ENCODE measurements at regions not wholly inside any gene's neighbourhood (a gene's known extent, or its start where the extent isn't known, plus 50 kb on each side); places are given as distances from the start of the nearest gene placed in this dataset.
A peak's percentile ranks its signal among the peaks of the same experiment; 100 is the strongest.
"Not testable (repeated sequence)": the region's sequence is repeated elsewhere in the genome, so short reads cannot be mapped to it uniquely, and the experiment has no call there.

GRCh38 chr5:19140276-19140675 is 847.7 kb downstream of the CDH18 start:
- no peak overlapping the region for H3K18ac ChIP-seq (ENCODE audit: low read length)
- no peak overlapping the region for H2BK5ac ChIP-seq (ENCODE audit: low read length)
- H3K23ac ChIP-seq (ENCODE audit: low read length) = no peak overlapping the region
- no peak overlapping the region for H4K8ac ChIP-seq (ENCODE audit: low read depth, low read length)
- no peak overlapping the region for H3K4me2 ChIP-seq (ENCODE audit: low read length)
- no peak overlapping the region for H2AK5ac ChIP-seq (ENCODE audit: low read length)
- DNase-seq = peak; percentile 48
- WGBS (ENCODE audit: extremely low coverage, insufficient coverage, low lambda C conversion rate) = no CpG with 5 or more reads among the region's 2 CpGs
- no peaks in the 10 kb centered on the region for H3K79me1 ChIP-seq (ENCODE audit: low read length)
- H3K27ac ChIP-seq (ENCODE audit: low read depth, low read length) = no peak overlapping the region
- H3K4me1 ChIP-seq (ENCODE audit: control insufficient read depth, low read depth, low read length) = no peaks in the 10 kb centered on the region
- H3K4me3 ChIP-seq (ENCODE audit: low read length) = no peak overlapping the region
- H3K27me3 ChIP-seq (ENCODE audit: insufficient read depth, low read length, poor library complexity) = no peaks in the 10 kb centered on the region
- no peak overlapping the region for H2BK15ac ChIP-seq (replicated peaks; ENCODE audit: low read depth)
- H3K4ac ChIP-seq (ENCODE audit: low read depth, low read length) = no peak overlapping the region
- H3K56ac ChIP-seq (ENCODE audit: low read length) = no peak overlapping the region
- no peaks in the 10 kb centered on the region for H3K79me2 ChIP-seq (ENCODE audit: control insufficient read depth, insufficient read depth, low read length)
- no peaks in the 10 kb centered on the region for H3K36me3 ChIP-seq (ENCODE audit: control insufficient read depth, insufficient read depth, low read length)
- no peak overlapping the region for H3K9ac ChIP-seq (ENCODE audit: low read length)
- no peak overlapping the region for H2BK120ac ChIP-seq (ENCODE audit: low read depth, low read length)
- no peak overlapping the region for H4K5ac ChIP-seq (ENCODE audit: low read length)

GRCh38 chr5:19141937-19142524 is 846.0 kb downstream of the CDH18 start:
- H3K27me3 ChIP-seq (ENCODE audit: insufficient read depth, low read length, poor library complexity); H3K79me2 ChIP-seq (ENCODE audit: control insufficient read depth, insufficient read depth, low read length): not testable (repeated sequence)
- no CpG with 5 or more reads among the region's 20 CpGs for WGBS (ENCODE audit: extremely low coverage, insufficient coverage, low lambda C conversion rate)

DNA sequence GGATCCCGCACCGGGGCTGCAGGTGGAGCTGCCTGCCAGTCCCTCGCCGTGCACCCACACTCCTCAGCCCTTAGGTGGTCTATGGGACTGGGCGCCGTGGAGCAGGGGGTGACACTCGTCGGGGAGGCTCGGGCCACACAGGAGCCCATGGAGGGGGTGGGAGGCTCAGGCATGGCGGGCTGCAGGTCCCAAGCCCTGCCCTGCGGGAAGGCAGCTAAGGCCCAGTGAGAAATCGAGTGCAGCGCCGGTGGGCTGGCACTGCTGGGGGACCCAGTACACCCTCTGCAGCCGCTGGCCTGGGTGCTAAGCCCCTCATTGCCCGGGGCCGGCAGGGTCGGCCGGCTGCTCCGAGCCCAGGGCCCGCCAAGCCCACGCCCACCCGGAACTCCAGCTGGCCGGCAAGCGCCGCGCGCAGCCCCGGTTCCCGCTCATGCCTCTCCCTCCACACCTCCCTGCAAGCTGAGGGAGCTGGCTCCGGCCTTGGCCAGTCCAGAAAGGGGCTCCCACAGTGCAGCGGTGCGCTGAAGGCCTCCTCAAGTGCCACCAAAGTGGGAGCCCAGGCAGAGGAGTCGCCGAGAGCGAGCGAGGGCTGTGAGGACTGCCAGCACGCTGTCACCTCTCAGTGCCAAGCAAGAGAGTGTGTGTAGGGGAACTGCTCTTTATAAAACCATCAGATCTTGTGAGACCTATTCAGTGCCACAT is 845.1 kb downstream of the CDH18 start:
- WGBS (ENCODE audit: extremely low coverage, insufficient coverage, low lambda C conversion rate) = no CpG with 5 or more reads among the region's 38 CpGs
- DNase-seq; H2BK5ac ChIP-seq (ENCODE audit: low read length); H3K23ac ChIP-seq (ENCODE audit: low read length); H3K18ac ChIP-seq (ENCODE audit: low read length); H4K8ac ChIP-seq (ENCODE audit: low read depth, low read length); H3K27me3 ChIP-seq (ENCODE audit: insufficient read depth, low read length, poor library complexity); H3K4me2 ChIP-seq (ENCODE audit: low read length); H3K4me3 ChIP-seq (ENCODE audit: low read length); H4K5ac ChIP-seq (ENCODE audit: low read length); H3K9ac ChIP-seq (ENCODE audit: low read length); H3K4me1 ChIP-seq (ENCODE audit: control insufficient read depth, low read depth, low read length); H3K27ac ChIP-seq (ENCODE audit: low read depth, low read length); H3K56ac ChIP-seq (ENCODE audit: low read length); H2AK5ac ChIP-seq (ENCODE audit: low read length); H3K4ac ChIP-seq (ENCODE audit: low read depth, low read length); H2BK15ac ChIP-seq (replicated peaks; ENCODE audit: low read depth); H3K36me3 ChIP-seq (ENCODE audit: control insufficient read depth, insufficient read depth, low read length); H3K79me1 ChIP-seq (ENCODE audit: low read length); H3K79me2 ChIP-seq (ENCODE audit: control insufficient read depth, insufficient read depth, low read length): not testable (repeated sequence)
- peak overlapping the region; percentile 73 for H2BK120ac ChIP-seq (ENCODE audit: low read depth, low read length)

More at GRCh38 chr5:19141937-19142524, 846.0 kb downstream of the CDH18 start:
- not testable (repeated sequence) for H4K5ac ChIP-seq (ENCODE audit: low read length); H3K79me1 ChIP-seq (ENCODE audit: low read length); H2BK120ac ChIP-seq (ENCODE audit: low read depth, low read length); H2BK15ac ChIP-seq (replicated peaks; ENCODE audit: low read depth); H3K9ac ChIP-seq (ENCODE audit: low read length); H2BK5ac ChIP-seq (ENCODE audit: low read length); H3K23ac ChIP-seq (ENCODE audit: low read length); H3K18ac ChIP-seq (ENCODE audit: low read length); H3K56ac ChIP-seq (ENCODE audit: low read length); H3K4me1 ChIP-seq (ENCODE audit: control insufficient read depth, low read depth, low read length); H3K4me2 ChIP-seq (ENCODE audit: low read length); H3K36me3 ChIP-seq (ENCODE audit: control insufficient read depth, insufficient read depth, low read length); H3K4ac ChIP-seq (ENCODE audit: low read depth, low read length); H3K4me3 ChIP-seq (ENCODE audit: low read length); DNase-seq; H2AK5ac ChIP-seq (ENCODE audit: low read length); H4K8ac ChIP-seq (ENCODE audit: low read depth, low read length); H3K27ac ChIP-seq (ENCODE audit: low read depth, low read length)

GRCh38 chr5:19143935-19144334 is 844.1 kb downstream of the CDH18 start:
- no peak overlapping the region for H3K9ac ChIP-seq (ENCODE audit: low read length)
- no CpG with 5 or more reads among the region's 4 CpGs for WGBS (ENCODE audit: extremely low coverage, insufficient coverage, low lambda C conversion rate)
- H2AK5ac ChIP-seq (ENCODE audit: low read length) = no peak overlapping the region
- H3K23ac ChIP-seq (ENCODE audit: low read length) = no peak overlapping the region
- no peaks in the 10 kb centered on the region for H3K79me1 ChIP-seq (ENCODE audit: low read length)
- no peaks in the 10 kb centered on the region for H3K36me3 ChIP-seq (ENCODE audit: control insufficient read depth, insufficient read depth, low read length)
- H3K27me3 ChIP-seq (ENCODE audit: insufficient read depth, low read length, poor library complexity) = no peaks in the 10 kb centered on the region
- no peak overlapping the region for H4K5ac ChIP-seq (ENCODE audit: low read length)
- H2BK15ac ChIP-seq (replicated peaks; ENCODE audit: low read depth) = no peak overlapping the region
- no peak overlapping the region for H3K18ac ChIP-seq (ENCODE audit: low read length)
- H3K79me2 ChIP-seq (ENCODE audit: control insufficient read depth, insufficient read depth, low read length) = no peaks in the 10 kb centered on the region
- H2BK5ac ChIP-seq (ENCODE audit: low read length) = no peak overlapping the region
- no peak overlapping the region for H3K4me3 ChIP-seq (ENCODE audit: low read length)
- DNase-seq = no peak
- no peak overlapping the region for H3K4ac ChIP-seq (ENCODE audit: low read depth, low read length)
- no peak overlapping the region for H4K8ac ChIP-seq (ENCODE audit: low read depth, low read length)
- no peak overlapping the region for H2BK120ac ChIP-seq (ENCODE audit: low read depth, low read length)
- H3K4me1 ChIP-seq (ENCODE audit: control insufficient read depth, low read depth, low read length) = no peaks in the 10 kb centered on the region
- H3K56ac ChIP-seq (ENCODE audit: low read length) = no peak overlapping the region
- no peak overlapping the region for H3K4me2 ChIP-seq (ENCODE audit: low read length)
- H3K27ac ChIP-seq (ENCODE audit: low read depth, low read length) = no peak overlapping the region

DNA sequence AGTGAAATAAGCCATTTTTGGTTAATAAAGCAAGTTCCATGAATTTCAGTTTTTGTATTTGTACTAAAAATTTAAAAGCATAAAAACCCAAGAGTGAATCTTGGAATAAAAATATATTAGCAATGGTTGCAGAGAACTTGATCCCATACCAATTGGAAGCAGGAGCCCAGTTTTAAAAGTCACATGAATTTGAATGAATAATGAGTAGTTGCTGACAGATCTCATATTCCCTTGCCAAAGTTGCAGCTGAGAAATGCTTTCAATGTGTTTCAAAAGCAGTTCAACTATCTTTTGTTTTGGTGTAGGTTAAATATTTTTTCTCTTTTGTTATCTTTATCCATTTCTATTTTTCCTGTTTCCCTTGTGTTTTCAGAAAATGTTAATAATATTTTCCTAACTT is 818.6 kb downstream of the CDH18 start:
- no peak overlapping the region for H2BK120ac ChIP-seq (ENCODE audit: low read depth, low read length)
- no peaks in the 10 kb centered on the region for H3K27me3 ChIP-seq (ENCODE audit: insufficient read depth, low read length, poor library complexity)
- H3K4me3 ChIP-seq (ENCODE audit: low read length) = no peak overlapping the region
- no peak overlapping the region for H3K18ac ChIP-seq (ENCODE audit: low read length)
- no peak overlapping the region for H2BK15ac ChIP-seq (replicated peaks; ENCODE audit: low read depth)
- no peaks in the 10 kb centered on the region for H3K79me2 ChIP-seq (ENCODE audit: control insufficient read depth, insufficient read depth, low read length)
- H3K36me3 ChIP-seq (ENCODE audit: control insufficient read depth, insufficient read depth, low read length) = no peaks in the 10 kb centered on the region
- H2AK5ac ChIP-seq (ENCODE audit: low read length) = no peak overlapping the region
- H3K56ac ChIP-seq (ENCODE audit: low read length) = no peak overlapping the region
- H3K27ac ChIP-seq (ENCODE audit: low read depth, low read length) = no peak overlapping the region
- H3K9ac ChIP-seq (ENCODE audit: low read length) = no peak overlapping the region
- H2BK5ac ChIP-seq (ENCODE audit: low read length) = no peak overlapping the region
- DNase-seq = no peak
- H4K5ac ChIP-seq (ENCODE audit: low read length) = no peak overlapping the region
- H4K8ac ChIP-seq (ENCODE audit: low read depth, low read length) = no peak overlapping the region
- H3K79me1 ChIP-seq (ENCODE audit: low read length) = no peaks in the 10 kb centered on the region
- H3K4ac ChIP-seq (ENCODE audit: low read depth, low read length) = no peak overlapping the region
- H3K4me2 ChIP-seq (ENCODE audit: low read length) = no peak overlapping the region
- H3K4me1 ChIP-seq (ENCODE audit: control insufficient read depth, low read depth, low read length) = no peaks in the 10 kb centered on the region
- no peak overlapping the region for H3K23ac ChIP-seq (ENCODE audit: low read length)
